Stimulated activated CD8-positive, alpha-beta memory T cell treated with anti-CD3 and anti-CD28 coated beads, Interleukin-12 subunit alpha, Interleukin-12 subunit beta, amount 100 ng/mL, for 4 hours (primary cell): ENCODE measurements at regions not wholly inside any gene's neighbourhood (a gene's known extent, or its start where the extent isn't known, plus 50 kb on each side); places are given as distances from the start of the nearest gene placed in this dataset.

ENCODE experiments used
- DNase-seq: peaks from one replicate; pipeline ENCODE4 v3.0.0-alpha.2; 2020; ENCODE audit warnings: low read depth

DNA sequence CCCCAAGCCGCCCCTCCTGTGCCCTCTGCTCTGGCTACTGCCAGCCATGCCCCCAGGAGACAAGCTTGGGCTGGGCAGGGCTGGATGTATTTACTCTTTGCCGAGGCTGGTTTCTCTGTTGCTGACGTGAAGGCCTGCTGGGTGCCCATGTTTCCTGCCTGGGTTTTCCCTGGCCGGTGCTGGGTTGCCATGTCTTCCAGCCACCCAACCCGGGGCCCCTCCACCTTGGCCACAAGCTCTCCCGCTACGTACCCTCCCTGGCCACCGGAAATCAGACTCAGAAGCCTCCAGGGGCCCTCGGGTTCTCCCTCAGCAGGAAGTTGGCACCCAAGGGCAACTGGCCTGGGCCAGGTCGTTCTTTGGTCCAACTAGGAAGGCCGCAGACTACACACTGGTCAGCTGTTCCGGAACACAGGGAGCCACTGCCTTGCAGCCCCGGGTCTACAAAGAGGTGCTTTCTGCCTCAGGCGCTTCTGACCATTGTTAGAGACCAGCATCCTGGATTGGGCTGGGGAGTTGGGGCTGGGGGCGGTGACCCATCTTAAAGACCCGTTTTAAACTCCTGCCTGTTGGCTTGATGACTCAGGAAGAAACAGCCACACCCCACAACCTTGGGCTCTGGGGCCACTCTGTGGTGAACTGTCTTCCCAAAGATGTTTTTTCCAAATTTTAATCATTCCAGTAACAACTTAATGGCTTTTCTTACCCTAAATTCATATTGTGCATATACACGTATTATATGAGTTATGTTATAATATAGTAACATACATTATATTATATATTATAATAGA lies 71.2 kb upstream of the RUNX3 start:
- no peak for DNase-seq

DNA sequence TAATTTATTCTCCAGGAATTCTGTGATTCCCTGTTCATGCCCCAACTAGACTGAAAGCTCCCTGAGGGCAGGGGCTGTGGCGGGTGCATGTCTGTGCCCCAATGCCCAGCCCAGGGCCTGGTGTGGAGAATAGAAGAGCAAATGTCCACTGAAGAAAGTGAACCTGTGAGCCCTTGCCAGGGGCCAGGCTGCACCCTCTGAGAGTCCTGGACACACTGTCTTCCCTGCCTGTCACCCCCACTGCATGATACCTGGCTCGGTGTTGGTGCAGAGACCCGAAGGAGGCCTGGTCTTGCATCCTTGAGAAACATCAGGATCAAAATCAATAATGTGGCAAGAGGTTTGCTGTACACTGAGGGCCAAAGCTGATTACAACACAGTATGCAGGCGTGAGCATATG lies 69.8 kb upstream of the RUNX3 start:
- DNase-seq, result no peak

DNA sequence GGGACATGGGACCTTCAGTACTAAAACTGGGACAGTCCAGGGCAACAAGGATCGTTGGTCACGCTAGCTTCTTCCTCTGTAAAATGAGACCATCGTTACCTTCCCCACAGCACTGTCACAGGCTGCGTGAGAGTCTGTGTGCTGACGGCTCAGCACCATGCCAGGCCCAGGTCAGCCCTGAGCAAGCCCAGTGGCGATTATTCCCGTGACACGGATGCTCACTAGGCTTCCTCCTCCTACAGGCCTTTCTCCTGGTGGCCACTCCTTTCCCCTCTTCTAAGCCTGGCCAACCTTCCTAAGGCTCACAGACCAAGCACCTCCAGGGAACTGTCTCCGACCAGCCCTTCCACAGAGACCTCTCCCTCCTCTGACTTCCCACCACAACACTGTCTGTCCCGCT lies 69.3 kb upstream of the RUNX3 start:
- DNase-seq, result no peak

DNA sequence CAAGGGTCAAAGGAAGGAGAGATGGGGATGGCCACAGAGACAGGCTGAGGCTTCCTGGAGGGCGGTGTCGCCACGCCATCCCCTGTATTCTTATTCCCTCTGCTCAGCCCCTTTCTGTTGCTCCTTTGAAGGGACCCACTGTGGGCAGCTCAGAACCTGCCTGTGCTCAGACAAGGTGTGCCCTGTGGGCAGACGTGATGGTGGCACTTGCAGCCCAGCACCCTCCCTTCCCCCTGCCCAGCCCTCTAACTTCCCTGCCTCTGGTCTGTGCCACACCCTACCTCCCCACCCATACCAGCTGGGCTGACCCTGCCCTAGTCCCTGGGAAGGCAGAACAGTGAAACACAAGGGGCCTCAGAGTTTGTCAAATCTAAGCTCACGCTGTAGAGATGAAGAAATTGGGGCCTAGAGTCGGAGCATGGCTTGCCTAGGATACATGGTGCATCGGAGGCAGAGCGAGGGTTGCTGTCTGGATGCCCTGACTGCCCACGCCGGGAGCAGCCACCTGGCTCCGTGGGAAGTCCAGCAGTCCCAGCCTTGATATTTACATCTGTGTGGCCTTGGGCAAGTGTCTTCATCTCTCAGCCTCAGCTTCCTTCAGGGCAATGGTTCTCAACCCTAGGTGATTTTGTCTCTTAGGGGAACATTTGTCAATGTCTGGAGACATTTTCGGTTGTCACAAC lies 68.6 kb upstream of the RUNX3 start:
- DNase-seq, result no peak

DNA sequence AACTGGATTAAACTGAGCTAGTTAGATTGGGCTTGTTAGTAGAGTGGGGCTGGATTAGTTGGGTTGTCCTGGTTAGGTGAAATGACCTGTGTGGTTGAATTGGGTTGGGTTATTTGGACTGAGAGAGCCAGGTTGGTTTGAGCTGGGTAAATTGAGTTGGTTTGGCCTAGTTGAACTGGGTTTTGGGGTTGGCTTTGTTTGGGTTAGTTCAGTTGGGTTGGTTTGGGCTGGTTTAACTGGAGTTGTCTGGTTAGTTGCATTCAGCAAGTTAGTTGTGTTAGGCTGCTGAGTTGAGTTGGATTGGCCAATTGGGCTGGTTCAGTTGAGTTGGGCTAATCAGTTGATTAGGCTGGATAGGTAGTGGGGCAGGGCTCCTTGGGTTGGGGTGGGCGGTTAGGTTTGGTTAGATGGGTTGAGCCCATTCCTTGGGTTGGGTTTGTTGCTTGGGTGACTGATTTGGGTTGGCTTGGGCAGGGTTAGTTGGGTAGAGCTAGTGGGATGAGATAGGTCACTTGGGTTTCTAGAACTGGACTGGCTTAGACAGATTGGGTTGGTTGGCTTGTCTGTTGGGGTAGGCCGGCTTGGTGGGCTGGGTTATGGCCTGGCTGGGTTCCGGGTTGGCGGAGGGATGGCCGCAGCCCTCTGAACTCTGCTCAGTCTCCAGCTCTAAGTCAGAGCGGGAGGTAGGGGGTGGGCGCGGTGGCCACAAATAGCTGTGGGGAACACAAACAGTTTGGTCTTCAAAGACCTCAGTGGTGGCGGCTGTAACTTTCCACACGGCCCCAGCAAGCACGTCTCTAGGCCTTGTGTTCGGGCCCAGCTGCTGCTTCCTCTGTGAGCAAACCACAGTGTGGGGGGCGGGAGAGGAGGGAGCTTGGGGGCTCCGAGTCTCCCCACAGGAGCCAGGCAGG lies 67.2 kb upstream of the RUNX3 start:
- peak; percentile 45 for DNase-seq

DNA sequence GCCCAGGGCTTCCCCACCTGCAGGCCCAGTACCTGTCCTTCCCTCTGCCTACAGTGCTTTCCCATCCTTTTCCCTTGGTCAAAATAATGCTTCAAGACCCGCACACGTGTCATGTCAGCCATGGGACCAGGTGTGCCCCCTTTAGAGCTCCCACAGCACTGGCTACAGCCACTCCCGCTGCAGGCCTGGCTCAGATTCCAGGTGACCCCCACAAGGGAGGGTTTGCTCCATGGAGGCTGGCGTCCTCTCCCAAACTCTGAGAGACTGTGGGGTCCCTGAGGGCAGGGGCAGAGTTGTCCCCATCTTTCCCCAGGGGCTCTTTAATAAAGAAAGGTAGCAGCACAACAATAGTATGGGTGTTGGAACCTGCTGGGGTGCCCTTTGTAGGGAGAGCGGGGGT lies 66.4 kb upstream of the RUNX3 start:
- DNase-seq, result no peak

DNA sequence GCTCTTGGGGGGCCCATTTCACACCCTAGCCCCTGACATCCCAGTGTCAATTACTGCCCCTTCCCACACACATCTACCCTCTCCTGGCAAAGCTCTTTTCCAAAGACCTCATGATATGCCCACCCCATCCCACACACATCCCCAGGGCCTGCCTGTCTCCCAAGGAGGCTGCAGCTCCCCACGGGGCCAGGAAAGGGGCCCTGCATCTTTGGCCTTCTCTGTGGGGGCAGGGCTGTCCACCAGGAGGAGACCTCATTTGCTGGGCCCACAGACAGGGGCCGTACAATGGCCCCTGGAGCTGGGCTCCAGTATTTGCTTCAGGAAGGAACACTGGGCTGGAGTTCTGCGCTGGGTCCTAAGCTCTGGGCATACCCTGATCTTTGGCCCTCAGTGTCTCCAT lies 65.6 kb upstream of the RUNX3 start:
- DNase-seq, result no peak

DNA sequence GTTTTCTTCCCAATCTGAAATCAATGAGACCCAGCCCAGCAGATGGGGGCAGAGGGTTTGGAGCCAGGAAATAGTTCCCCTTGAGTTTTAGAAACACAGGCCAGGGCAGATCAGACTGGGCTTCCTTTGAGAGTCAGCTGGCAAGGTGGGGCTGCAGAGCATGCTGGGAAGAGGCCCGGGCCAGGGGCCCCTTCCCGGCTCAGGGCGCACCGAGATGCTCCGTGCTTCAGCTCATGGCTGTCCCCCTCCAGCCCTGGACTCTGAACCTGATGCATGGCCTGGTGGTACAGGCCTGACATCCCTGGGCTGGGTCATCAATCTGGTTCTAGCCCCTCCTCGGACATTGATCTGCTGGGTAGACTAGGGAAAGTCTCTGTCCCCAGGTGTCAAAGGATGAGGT lies 65.1 kb upstream of the RUNX3 start:
- DNase-seq, result no peak

DNA sequence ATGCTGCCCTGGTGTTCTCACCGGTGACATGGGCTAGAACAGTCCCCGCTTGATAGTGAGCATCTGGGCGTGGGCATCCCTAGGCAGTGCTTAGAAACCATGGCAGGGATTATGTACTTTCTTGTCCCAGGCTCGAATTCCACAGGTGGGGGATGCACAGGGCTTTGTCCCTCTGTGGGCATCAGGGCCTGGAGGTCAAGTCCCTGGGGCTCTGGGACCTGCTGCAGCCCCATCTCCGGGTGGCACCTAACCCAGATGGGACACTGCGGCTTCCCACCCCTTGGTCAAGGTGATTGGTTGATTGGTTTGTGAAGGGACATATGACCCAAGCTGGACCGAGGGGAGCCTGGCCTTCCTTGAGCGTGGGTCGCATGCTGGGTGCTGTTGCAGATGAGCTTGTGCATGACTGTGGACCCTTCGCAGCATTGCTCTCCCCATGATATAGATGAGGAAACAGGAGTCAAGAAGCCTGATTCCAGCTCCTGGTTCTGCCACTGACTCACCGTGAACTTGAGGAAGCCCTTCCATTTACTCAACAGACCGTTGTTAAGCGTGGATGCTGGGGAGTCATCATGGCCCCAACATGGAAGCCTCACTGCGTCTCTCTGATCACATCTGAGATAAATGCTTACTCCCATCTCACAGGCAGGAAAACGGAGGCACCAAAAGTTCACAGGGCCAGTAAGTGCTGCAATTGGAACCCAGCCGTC lies 64.0 kb upstream of the RUNX3 start:
- no peak for DNase-seq

DNA sequence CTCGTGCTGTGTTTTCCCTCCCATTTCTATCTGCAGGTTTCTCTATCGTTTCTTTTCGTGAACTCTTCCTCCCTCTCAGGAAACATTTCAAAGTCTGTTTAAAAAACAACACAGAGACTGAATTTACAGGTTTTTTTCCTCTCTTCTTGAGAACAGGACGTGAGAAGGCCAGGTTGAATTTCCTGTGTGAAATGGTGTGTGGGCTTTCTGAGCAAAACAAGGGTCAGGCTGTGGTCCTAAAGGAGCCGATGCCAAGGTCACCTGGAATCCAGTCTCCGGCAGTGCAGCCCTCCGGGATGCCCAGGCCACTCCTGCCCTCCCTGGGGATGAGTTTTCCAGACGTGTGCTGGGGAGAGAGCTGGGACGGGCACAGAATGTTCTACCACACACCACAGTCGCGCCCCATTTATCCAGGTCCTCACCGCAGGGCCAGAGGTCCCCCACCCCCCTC lies 62.7 kb upstream of the RUNX3 start:
- DNase-seq, result no peak

DNA sequence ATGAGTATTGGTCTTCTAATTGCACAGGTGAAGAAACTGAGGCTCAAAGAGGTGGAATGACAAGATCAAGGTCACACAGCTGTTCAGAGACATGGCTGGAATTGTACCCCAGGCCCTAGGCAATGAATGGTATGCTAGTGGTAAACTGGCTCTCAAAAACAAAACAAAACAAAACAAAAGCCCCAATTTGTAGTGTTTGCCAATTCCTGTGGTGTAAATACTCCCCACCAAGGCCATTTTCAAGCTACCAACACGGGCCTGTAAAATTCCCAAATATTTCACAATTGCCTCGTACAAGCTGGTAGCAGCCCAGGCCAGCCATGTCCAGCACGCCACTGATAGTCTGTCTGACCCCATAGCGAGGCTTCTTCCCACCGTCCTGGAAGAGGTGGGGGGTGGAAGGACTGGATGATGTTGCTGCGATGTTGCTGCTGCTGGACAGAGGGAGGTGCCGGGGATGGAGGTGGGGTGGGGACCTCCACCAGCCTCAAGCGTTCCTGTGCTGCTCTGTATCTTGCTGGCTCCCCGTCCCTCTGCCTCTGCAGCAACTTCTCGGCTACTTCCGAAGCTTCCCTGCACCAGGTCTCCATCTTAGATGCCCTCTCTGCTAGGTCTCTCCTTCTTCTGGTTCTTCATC lies 62.2 kb upstream of the RUNX3 start:
- no peak for DNase-seq

DNA sequence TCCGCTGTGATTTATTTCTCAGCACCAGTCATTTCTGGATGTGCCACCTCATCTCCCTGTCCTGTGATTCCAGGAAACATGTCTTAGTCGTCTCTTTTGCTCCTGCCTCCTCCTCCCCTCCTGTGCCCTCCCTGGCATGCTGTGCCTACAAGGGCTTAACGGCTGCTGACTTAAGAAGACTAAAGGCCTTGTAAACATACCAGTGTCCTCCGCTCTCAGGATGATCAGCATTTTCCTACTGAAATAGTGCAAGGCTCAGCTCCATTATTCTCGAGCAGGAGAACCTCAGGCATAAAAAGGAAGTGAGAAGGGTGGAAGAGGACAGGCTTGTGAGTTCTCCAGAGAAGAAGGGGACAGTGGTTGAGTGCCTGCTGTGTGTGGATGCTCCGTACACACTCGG lies 61.6 kb upstream of the RUNX3 start:
- DNase-seq, result no peak

DNA sequence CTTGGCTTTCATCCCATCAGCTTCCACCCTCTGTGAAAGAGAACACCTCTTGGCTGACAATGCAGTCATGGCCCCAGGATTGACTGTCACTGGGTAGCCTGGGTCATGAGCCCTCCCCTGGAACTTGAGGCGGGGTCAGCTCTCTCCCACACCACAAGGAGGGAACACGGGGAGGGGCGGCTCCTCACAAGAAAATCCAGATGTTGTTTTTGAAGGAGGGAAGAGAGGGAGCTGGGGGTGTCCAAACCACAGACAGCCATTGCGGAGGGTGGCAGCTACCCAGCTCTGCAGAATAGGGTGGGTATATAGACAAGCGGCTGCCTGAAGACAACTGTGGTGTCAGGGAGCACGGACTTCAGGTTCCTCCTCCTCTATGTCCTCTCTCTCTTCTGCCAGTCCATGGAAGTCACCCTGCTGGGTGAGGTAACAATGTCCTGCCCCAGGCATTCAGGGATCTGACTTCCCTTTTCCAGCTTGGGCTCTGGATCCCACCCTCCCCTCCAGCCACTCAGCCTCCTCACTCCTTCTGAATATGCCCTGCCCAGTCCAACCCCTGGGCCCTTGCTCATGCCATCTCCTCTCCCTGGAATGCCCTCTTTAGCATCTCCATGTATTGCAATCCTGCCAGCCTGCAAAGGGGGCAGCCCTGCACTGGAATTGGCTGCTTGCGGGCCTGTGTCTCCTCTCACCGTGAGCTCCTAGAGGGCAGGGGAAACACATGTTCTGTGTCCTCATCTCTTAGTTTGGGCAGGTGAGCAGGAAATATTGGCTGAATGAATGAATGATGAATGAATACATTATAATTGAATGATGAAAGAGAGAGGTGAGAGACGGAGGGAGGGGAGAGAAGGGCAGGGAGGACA lies 60.9 kb upstream of the RUNX3 start:
- DNase-seq, result no peak

DNA sequence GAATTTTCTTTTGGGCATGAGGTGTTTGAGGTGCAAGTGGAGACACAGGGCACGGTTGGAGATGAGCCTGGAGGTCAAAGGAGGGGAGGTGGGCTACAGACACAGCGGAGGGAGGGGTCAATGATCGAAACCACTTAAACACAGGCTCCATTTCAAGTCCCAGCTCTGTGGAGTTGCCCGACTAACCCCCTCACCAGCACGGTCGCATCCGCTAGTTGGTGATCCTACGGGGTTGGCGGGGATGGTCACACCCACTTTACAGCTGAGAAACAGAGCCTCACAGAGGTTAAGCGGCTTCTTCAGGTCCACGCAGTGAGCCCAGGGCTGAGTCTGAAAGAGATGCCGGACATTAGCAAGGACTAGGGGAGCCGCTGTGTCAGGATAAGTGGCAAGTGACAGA lies 60.1 kb upstream of the RUNX3 start:
- no peak for DNase-seq

DNA sequence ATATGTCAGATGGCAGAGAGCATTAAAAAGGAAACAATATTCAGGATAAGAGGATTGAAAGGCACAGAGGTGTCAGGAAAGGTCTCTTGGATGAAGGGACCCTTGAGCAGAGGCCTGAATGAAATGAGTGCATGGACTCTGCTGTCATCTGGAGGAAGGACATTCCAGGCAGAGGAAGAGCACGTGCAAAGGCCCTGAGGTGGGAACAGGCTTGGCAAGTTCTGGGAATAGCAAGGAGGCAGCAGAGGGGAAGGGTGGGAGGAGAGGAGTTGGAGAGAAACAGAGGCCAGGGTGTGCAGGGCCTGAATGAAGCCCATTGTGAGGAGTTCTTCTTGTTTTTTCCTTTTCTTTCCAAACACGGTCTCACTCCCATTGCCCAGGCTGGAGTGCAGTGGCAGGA lies 59.0 kb upstream of the RUNX3 start:
- DNase-seq, result no peak

DNA sequence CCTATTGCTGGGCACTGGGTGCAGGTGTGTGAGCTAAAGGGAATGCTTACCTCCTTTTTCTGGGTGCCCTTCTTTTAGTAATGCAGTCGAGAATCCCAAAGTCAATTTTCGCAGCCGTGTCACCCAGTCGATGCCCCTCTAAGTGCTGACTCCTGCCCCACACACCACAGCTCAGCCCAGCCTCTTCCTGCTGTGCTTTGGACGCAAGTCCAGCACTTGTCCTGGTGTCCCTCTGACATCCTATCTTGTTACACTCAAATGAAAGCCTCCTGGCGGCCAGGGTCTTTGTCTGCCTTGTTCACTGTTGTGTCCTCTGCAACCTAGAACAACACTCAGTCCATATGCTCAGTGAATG lies 58.5 kb upstream of the RUNX3 start:
- no peak for DNase-seq

DNA sequence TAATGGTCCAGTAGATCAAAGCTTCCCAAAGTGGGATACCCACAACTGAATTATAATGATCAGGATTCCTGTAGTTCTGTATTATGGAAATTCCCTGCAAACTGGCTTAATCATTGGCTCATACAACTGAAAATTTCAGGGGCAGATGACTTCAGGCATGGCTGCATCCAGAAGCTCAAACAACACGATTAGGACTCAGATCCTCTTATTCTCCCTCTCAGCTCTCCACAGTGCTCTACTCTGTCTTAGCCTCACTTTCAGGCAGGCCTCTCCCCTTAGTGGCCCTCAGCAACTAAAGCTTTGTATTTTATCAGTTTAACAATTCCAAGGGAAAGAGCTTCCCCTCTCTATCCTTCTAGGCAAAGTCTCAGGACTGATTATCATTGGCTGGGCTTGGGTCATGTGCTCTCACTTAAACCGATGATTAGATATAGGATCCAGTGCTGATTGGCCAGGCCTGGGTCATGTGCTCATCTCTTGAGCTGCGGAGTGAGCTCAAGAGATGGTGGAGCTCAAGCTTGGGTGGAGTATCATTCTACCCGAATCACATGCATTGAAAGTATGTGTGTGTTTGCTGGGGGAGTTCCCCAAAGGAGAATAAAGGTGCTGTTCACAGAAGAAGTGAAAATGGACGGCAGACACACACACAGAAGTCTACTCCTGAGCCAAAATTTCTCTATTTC lies 57.9 kb upstream of the RUNX3 start:
- DNase-seq, result no peak

DNA sequence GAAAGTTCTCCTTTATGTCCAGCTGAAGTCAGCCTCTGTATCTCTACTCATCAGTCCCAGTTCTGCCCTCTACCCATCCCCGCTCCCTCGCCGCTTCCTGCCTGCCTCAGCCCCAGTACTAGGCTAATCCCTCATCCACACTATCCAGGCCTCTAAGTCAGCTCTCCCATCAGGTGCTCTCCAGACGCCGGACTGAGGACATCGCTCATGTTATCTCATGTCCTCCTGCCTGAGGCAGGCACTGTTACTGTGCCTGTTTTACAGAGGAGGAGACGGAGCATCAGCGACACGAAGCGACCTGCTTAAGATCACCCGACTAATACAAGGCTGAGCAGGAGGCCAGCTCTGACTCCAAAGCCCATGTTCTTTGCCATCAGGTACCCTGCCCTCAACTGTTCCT lies 57.3 kb upstream of the RUNX3 start:
- DNase-seq, result no peak

DNA sequence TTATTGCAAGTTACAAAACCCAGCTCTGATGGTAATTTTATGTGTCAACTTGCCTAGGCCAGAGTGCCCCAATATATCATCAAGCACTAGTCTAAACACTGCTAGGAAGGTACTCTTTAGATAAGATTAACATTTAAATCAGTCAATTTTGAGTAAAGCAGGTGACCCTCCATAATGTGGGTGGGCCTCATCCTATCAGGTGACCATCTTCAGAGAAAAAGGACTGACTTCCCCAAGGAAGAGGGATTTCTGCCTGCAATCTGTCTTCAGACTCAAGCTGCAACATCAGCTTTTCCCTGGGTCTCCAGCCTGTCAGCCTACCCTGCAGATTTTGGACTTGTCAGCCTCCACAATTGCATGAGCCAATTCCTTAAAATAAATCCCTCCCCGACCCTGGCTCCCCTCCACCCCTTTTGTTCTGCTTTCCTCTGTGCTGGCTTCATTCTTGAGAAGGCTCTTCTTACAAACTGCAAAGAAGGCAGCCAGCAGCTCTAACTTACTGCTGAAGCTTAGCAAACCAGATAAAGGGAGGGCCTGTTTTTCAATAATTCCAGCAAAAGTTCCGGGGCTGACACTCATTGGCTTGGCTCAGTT lies 56.4 kb upstream of the RUNX3 start:
- DNase-seq, result no peak

DNA sequence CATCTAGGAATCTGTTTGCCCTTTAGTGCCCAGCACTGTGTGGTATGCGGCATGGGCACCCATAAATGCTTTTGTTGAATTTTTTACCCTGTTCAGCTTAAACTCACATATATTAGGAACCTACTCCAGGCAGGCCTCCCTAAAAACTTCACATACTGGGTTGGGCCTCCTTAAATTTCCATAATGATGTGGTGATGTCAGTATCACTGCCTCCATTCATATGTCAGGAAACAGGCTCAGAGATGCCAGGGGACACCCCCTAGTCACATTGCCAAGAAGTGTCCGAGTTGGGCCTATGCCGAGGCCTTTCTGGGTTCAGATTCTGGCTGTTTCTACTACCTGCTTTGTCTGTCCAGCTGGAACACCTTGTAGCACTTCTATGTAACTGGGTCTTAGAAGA lies 55.7 kb upstream of the RUNX3 start:
- no peak for DNase-seq
